HG03460 (cell line): ENCODE measurements at regions not wholly inside any gene's neighbourhood (a gene's known extent, or its start where the extent isn't known, plus 50 kb on each side); places are given as distances from the start of the nearest gene placed in this dataset.

ENCODE experiments used
- ATAC-seq: cut with Tn5 transposase; IDR thresholded peaks from one replicate; pipeline ENCODE4 v1.9.1; 2021; ENCODE audit not compliant: unreplicated experiment

DNA sequence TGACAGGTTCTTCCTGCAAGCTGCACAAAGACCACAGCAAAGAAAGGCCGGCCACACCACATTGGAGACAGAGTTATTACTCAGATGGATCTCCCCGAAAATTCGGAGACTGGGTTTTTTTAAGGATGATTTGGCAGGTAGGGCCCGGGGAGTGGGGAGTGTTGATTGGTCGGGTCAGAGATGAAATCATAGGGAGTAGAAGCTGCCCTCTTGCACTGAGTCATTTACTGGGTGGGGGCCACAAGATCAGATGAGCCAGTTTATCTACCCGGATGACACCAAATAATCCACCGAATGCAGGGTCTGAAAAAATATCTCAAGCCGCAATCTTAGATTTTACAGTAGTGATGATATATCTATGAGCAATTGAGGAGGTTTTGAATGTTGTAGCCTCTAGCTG is 401.8 kb upstream of the FAT3 start:
- ATAC-seq = no peak

DNA sequence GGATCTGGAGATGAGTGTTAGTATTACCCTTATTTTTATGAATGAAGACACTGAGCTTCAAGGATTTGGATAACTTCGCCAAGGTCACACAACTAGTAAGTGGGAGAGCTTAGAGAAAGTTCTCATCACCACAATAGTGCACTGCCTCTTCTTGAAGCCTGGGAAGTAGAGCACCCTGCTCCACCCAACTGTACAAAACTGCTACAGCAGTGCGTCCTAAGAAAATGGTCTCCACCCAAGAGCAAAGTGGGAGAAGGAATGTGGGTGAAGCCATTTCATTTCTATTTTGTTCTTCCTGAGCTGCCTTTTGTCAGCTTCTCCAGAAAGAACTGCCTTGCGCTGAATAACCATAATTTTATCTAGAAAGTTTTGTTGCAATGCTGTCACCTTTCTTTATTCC is 403.9 kb upstream of the FAT3 start:
- no peak for ATAC-seq

DNA sequence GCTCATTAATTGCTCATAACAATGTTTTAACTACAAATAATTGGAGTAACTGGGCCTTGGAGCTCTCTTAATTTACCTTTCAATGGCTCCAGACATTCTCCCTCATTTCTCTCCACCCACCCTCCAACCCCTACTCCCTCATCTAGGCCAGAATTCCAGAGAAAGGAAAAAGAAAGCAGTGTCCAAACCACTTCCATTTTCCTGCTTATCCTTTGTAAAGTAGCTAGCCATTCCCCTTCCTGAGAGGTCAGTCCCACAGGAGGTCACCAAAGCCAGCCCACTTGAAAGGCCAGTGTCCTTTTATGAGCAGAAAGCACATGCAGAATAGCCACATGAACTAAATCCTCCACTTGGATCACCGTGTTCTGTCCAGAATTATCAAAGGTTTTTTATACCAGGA is 404.8 kb upstream of the FAT3 start:
- ATAC-seq = no peak

DNA sequence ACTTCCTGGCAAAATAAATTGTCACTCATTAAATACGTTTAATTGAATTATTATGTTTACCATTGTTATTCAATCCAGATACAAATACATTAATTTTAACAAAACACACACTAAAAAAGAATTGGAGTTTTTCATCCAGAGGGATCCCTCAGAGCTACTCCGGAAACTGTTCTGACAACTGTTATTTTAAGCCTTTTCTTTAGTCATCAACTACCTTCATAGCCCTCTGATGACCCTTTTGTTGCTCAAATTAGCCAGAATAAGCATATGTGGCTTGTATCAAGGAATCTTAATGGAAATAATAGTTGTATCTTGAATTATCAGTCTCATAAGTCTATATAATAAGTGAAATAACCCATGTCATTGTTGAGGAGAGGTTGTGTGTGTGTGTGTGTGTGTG is 405.4 kb upstream of the FAT3 start:
- no peak for ATAC-seq

DNA sequence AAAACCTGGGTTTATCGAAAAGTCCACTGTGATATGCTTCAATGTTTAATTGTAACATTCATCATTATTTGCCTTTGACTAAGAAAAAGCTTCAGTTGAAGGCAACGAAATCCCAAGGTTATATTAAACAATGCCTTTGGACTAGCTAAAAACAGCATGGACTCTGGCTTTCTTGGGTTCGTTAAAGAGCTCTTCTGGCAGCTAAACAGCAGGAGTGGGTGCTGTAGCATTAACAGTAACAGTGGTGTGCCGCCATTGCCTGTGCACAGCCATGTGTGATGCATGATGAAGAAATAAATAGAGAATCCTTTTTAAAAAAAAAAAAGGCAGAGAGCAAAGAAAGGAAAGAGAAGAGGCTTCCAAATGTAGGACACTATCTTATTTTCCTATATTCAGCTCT is 406.6 kb upstream of the FAT3 start:
- ATAC-seq = no peak

DNA sequence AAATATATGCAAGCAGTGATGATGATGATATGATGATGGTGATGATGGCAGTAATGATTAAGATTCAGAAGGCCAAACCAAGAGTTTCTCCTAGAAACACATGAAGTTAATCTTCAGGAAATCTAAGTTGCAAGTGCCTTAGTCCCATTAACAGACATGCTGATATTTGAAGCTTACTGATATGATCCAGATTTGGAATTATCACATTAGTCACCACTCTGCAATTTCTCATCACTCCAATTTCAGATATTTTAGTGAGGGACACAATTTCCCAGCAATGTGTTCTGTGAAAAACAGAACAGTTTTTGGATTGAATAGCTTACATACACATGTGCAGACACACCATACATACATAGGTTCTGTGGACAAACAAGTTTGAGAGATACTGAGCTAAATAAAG is 411.4 kb upstream of the FAT3 start:
- ATAC-seq = no peak

DNA sequence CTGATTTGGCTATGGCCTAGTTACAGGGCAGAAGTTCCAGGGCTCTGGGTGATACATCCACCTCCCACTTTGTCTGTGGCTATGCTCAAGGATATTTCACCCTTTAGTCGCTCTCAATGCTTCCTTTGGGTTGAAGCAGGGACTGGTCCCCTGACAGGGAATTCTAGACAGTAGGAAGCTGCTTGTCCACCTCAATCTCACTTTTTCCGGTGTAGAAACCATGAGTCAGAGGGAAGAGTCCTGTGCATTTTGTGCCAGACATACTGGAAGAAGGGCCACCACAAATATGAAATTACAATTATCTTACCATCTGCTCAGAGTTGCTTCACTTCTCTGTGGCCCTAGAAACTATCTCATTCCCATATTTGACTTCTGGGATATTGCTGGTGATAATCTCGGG is 413.7 kb upstream of the FAT3 start:
- ATAC-seq = no peak

DNA sequence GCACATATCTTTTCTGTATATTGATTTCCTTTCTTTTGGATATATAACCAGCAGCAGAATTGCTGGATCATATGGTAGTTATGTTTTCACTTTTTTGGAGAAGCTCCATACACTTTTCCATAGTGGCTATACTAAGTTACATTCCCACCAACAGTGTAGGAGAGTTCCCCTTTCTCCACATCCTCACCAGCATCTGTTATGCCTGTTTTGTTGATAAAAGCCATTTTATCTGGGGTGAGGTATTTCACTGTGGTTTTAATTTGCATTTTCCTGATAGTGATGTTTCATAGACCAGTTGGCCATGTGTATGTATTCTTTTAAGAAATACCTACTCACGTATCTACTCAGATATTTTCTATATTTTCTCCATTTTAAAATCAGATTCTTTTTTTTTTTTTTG is 419.3 kb upstream of the FAT3 start:
- ATAC-seq = no peak

DNA sequence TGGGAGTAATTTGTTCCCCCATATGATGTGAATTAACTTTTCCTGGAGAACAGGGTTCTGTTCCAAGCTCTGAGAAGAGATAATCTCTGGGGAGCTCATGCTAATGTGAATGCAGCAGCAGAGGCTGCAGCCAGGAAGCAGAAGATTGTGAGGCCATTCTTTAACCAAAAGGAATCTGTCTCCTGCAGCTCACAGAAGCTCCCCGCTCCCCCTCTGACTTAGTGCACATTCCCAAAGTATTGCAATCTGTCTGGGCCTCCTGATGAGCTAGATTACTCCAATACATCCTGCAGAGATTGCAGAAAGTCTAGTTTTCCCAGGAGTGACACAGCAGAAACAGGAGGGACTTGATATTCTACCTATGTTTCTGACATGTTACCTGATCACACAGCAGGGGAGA is 420.6 kb upstream of the FAT3 start:
- ATAC-seq = no peak

DNA sequence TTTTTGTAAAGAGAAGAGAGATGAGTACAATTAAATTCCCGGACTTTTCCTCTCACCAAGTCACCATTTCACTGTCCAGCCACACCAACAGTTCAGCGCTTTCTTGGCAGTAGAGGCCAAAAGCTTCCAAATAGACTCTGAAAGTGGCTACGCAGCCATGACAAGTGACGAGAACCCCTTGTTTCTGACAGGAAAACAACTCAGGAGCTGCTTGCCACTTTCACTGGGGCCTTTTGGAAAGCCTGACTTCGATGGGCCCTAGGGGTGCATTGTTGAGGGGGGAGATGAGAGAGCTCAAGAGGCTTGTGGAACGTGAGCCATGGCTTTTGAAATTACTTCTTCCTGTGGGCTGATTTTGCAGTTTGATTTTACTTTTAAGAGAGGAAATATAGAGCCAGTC is 422.1 kb upstream of the FAT3 start:
- ATAC-seq = no peak

DNA sequence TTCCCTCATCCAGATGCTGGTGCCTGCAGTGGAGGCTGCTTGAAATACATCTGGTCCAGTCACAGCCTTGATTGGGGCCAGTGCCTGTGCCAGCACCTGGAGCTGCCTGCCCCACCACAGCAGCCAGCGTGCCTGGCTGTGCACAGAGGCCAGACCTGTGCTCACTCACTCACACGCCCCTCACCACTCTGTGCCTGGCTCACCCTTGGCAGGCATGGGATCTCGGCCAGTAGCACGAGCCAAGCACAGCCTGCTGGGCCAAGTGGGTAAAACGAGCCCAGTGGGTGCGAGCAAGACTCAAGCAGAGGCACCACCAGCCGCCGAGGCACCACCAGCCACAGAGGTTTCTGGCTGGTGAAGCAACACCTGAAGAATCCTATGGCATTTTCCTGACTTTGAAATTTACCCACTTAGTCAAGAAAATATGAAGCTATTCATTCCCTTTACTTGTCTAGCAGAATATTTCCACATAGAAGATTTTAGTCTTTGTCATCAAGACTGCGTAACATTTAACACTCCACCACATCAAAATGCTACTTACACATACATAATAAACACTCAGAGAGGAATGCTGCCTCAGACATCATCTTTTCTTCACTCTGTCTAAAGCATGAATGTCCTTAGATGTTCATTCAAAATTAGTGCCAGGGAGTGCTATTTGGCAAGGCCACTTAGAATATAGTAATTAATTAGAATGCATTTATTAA is 424.3 kb upstream of the FAT3 start:
- no peak for ATAC-seq

DNA sequence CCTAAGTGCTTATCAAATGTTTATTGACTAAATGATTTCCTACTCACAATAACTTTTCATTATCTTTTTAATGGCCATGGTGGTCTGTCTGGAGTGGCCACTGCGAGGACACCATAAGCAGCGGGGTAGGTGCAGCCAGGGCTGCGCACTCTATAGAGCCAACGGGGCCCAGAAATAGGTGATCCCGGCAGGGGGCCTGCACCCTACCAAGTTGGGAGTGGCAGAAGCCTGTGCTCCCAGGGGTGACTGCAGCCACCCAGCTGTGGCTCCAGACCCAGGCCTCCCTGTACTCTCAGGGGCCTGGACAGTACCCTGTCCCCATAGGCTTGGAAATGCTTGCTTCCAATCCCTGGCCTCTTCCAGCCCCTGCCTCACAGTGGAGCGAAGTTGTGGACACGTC is 426.4 kb upstream of the FAT3 start:
- ATAC-seq = no peak

DNA sequence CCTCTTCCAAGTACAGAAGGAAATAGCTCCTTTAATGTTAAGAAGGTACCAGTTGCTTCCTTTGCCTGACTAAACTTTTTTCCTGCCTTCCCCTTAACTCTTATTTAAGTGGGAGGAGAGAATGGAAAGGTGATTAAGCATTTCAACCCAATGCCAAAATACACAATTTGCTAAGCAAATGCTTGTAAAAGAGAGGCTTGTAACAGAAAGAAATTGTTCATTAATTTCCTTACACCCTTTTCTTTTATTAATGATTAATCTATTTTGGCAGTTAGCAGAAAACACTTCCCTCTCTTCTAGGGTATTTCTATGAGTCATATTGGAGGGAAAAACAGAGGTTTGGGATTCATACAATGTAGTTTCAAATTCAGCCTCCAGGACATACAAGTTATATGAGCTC is 427.6 kb upstream of the FAT3 start:
- no peak for ATAC-seq

DNA sequence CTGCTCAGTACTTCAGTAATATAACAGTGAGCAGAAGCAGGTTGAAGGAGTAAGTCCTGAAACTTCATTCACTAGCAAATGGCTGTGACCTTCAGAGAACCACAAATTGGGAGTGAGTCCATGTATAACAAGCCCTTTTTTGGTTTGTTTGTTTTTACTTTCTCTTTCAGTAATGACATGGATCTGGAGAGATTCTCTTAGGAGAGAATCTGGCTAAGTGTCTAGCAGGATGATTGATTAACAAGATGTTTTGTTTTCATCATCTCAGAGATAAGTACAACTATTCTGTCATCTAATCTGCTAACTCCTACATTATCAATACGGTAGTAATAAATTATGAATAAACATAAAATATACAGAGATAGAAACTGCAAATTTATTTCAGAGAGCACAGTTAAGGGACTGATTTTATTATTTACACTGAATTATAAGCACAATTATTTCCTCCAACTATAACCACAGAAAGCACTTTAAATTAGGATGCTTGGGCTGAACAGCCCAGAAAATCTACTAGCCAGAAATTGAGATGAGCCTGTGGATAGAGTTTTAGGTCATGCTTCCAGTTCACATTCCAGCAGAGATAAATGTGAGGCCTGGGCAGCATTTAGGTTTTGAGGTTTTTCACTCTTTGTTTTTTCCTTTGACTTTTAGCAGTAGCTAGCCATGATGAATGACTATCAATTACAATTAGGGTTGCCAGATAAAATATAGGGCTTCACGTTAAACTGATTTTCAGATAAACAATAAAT is 429.3 kb upstream of the FAT3 start:
- ATAC-seq = no peak

DNA sequence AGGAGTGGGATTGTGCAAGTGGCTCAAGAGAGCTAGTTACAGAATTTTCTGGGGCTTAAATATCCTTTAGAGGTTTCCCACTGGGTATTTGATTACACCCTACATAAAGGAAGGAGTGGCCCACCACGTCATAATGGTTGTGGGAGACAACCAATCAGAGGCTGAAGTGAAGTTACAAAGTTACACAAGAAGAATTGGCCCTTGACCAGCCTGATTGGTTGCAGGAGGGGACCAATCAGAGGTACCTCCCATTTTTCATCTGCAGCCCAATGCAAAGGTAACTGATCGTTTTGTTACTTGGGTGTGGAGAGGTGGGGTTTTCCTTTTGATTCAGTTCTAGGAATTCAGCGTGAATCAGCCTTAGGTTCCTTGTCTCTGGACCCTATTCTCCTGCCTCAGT is 430.5 kb upstream of the FAT3 start:
- no peak for ATAC-seq

DNA sequence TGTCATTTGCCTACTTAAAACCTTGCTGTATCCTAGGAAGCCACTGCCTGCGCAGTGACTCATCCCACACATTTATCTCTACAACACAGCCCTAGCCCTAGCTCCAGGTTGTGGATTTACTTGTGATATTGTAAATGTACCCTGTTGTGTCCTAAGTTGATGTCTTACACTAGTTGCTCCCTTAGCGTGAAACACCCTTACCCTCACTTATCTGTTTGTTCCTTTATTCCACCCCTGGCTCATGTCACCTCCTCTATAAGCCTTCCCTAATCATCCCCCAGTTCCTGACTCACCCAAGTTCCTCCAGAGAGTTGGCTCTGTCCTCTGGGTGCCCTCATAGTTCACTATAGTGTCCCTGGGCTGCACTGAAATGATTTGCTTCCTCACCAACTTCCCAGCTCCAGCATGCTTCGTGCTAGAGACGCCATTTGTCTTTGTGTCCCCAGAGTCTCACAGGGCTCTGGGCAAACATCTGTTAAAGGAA is 431.8 kb upstream of the FAT3 start:
- ATAC-seq = no peak

DNA sequence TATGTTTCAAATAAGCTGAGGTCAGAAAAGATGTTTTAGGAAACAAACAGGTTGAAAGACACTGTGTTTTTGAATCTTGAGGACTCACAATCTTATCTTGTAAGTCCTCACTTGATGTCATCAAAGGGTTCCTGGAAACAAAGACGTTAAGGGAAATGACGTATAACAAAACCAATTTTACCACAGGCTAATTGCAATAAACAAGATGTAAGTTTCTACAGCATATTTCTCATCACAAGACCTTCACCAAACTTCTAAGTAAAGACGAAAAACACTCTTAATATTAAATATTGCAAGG is 433.5 kb upstream of the FAT3 start:
- no peak for ATAC-seq

DNA sequence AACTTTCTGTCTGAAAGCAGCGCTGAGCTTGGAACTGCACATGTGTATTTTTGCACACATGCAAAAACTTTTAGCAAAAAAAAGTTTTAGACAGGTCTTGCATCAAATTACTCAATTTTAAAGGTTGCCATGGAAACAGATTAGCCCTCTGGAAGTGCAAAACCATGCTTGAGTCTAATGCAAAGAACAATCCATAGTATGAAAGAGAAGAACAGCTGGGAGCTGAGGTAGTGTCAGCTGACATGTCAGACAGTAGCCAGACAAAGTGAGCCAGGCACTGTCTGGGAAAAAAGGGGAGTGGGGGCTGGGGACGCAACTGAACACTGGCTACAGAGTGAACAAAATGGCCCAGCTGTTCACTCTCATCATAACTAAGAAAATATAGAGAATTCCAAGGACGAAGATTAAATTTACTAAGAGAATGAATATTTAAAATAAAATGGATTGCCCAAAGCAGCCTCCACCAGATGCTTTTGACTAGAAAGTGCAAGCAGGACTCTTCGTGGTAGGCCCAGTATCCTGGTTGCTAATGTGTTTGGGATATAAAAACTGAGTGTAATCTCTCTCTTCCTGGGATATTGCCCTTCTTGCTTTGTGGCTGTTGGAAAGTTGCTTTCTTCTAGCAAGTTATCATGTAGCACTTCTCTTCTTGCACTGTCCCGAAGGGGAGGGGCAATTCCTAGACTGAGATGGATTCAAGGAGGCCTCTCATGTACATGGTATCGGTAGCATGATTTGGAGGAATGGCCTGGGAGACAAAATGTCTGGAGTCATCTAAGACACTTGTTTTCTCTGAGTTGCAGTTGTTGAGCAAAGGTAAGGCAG is 434.1 kb upstream of the FAT3 start:
- no peak for ATAC-seq

DNA sequence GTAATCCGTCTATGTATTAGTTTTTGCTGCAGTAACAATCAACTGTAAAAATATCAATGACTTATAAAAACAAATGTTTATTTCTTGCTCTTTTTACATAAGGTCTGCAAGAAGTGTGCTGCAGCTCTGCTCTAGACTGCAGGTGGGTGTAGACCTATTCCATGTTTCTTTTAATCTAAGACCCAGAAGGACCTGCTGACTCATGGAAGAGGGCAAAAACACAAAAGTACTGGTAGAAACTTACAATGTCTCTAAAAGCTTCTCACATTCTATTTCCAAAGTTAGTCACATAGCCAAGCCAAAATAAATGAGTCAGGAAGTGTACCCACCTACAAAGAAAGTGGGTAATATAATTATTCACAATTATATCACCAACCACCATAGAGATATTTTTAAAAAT is 435.9 kb upstream of the FAT3 start:
- ATAC-seq = no peak

DNA sequence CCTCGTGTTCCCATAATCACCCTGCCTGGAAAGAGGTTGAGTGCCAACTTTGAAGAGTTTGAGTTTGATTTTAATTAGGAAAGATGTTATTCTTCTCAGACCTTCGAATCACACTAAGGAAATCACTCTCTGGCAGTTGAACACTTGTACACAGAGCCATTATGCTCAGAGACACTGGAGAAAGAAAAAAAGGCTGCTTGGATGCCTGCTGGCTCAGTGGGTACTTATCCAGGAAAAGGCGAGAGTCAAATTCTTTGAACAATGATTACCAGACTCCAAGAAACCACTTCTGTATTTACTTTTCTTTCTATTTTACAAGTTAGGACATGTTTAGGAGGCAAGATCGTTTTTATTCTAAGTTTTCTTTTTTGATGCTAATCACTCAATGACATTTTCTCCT is 438.5 kb upstream of the FAT3 start:
- no peak for ATAC-seq

DNA sequence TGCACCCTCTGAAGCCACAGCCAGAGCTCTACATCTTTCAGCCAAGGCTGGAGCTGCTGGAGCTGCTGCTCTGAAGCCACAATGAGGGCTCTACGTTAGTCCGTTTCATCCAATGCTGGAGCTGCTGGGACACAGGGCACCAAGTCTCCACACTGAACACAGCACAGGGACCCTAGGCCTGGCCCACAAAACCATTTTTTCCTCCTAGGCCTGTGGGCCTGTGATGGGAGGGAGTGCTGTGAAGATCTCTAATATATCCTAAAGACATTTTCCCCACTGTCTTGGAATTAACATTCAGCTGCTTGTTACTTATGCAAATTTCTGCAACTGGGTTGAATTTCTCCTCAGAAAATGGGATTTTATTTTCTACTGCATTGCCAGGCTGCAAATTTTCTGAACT is 441.4 kb upstream of the FAT3 start:
- ATAC-seq = no peak

DNA sequence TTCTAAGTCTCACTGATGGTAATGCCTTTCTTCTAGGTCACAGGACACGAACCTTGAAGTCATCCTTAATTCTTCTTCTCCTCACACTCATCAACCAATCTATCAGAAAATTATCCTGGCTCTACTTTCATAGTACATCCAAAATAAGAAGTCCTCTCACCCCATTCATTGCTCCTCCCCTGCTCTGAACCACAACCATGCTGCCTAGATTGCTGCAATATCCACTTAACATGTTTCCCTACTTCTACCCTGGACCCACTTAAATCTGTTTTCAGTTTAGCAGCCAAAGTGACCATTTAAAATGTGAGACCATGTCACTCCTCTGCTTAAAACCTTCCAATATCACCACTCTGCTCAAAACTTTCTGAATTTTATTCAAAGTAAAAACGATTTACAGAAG is 445.9 kb upstream of the FAT3 start:
- ATAC-seq = no peak
